HUES6 (cell line): ENCODE measurements at regions not wholly inside any gene's neighbourhood (a gene's known extent, or its start where the extent isn't known, plus 50 kb on each side); places are given as distances from the start of the nearest gene placed in this dataset.

Experiments used
- H3K27ac ChIP-seq: 2 replicates; pipeline ENCODE4 v1.7.0; 2013; ENCODE audit warnings: low read depth, mild to moderate bottlenecking, low read length, inconsistent platforms
- H3K27me3 ChIP-seq: 2 replicates; pipeline ENCODE4 v1.6.1; 2013; ENCODE audit warnings: low read length; ENCODE audit not compliant: control insufficient read depth, insufficient read depth
- H3K36me3 ChIP-seq: 2 replicates; pipeline ENCODE4 v1.6.1; 2013; ENCODE audit warnings: low read length; ENCODE audit not compliant: control insufficient read depth, insufficient read depth
- H3K4me1 ChIP-seq: 2 replicates; pipeline ENCODE4 v1.6.1; 2013; ENCODE audit warnings: low read length; ENCODE audit not compliant: control insufficient read depth, insufficient read depth
- H3K4me3 ChIP-seq: 2 replicates; pipeline ENCODE4 v1.5.1; 2013; ENCODE audit warnings: low read depth, low read length
- H3K9ac ChIP-seq: one replicate; pipeline ENCODE4 v1.6.1; 2013; ENCODE audit warnings: mild to moderate bottlenecking, low read length
- H3K9me3 ChIP-seq: 2 replicates; pipeline ENCODE4 v1.6.1; 2013; ENCODE audit warnings: low read depth, low read length; ENCODE audit not compliant: control insufficient read depth, insufficient read depth

DNA sequence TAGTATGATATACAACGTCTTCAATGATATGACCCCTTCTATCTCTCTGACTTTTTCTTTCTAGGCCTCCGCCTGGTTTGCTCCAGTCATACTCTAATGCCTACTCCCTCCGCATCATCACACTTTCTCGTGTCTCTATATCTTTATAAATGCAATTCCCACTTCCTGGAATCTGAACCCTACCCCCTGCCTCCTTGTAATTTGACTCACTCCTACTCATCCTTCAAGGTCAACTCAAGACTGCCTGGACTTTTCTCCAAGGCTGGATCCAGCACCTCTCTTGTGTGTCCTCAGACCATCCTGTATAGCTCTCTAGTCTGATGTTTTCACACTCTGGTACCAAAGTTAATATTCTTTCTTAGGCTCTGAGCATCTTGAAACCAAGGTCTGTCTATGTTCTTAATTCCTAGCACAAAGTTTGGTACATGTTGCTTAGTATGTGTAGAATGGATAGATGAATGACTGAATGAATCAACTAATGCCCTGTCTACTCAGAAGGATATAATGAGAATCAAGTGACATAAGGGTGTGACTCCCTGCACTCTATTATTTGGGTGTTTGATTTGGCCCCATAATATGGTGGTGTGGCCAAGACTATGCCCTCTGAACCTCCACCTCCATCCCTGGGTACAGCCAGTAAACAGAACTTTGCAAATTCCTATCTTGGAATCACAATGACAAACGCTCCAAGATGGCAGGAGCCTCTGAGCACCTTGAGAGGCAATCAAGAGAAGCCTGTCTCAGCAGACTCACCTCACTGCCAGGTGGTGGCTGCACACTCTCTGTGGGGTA is 74.3 kb upstream of the SERP2 start:
- no peak overlapping the region for H3K27ac ChIP-seq
- peaks cover 9% of the 10 kb centered on the region; the same call in 1 of the 2 replicates for H3K27me3 ChIP-seq
- no peaks in the 10 kb centered on the region for H3K4me1 ChIP-seq
- H3K9me3 ChIP-seq: no peaks in the 10 kb centered on the region
- H3K4me3 ChIP-seq: no peak overlapping the region
- H3K9ac ChIP-seq: no peak overlapping the region
- H3K36me3 ChIP-seq: no peaks in the 10 kb centered on the region

DNA sequence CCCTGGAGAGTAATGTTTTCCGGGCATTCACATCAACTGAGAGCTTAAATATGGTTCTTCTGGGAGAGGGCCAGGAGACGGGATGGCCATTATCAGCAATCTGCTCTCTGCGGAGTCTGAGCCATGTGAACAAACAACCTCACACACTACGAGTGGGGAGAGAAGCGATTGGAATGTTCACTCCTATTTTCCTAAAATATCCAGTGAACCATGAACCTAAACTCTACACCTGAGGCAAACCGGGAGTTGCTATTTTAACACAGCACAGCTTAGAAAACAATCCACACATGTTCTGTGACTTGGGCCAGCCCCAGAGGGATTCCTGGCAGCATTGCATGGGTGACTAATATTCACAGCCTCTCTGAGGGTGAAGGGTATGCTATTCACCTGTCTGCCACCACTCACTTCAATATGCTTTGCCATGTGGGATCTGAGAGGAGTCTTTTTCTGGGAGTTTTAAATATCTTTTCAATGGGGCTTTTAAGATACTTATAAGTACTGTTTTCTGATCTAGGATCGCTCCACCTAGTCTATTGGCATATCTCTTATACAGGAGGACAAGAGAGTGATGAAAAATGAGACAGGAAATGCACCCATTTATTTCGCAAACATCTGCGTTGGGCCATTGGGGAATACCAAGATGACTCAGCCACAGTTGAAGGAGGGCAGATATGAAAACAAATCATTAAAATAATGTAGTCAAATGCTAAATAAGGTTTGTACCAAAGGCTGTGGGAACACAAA is 72.6 kb upstream of the SERP2 start:
- H3K9me3 ChIP-seq: no peaks in the 10 kb centered on the region
- H3K9ac ChIP-seq: no peak overlapping the region
- no peak overlapping the region for H3K4me3 ChIP-seq
- H3K4me1 ChIP-seq: peaks cover 16% of the 10 kb centered on the region
- H3K27ac ChIP-seq: no peak overlapping the region
- peaks cover 21% of the 10 kb centered on the region for H3K27me3 ChIP-seq
- H3K36me3 ChIP-seq: no peaks in the 10 kb centered on the region

- no peaks in the 10 kb centered on the region for H3K9me3 ChIP-seq
- no peaks in the 10 kb centered on the region for H3K36me3 ChIP-seq
- no peak overlapping the region for H3K9ac ChIP-seq
- H3K27me3 ChIP-seq: peaks cover 23% of the 10 kb centered on the region
- no peak overlapping the region for H3K4me3 ChIP-seq
- no peak overlapping the region for H3K27ac ChIP-seq
- H3K4me1 ChIP-seq: peaks cover 21% of the 10 kb centered on the region
Measured at GRCh38 chr13:44301639-44302015, 72.0 kb upstream of the SERP2 start.

DNA sequence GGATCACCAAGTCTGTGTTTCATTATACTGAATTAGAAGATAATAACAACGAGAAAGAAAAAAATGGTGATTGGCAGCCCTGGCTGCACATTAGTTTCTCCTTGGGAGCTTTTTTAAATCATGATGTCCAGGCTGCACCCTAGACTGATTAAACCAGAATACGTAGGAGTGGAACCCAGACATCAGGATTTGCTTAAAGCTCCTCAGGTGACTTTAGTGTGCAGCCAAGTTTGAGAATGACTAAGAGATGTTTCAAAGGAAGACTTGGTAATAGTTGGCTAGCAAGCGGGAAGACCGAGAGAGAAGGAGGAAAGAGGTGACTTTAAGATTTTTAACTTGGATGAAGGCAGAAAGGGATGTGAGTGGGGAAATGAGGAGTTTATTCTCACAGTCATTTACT is 71.4 kb upstream of the SERP2 start:
- Histone ChIP-seq H3K27ac (no peak overlapping the region), H3K36me3 (no peaks in the 10 kb centered on the region), H3K27me3 (peaks cover 23% of the 10 kb centered on the region), H3K4me1 (peaks cover 25% of the 10 kb centered on the region), H3K9me3 (no peaks in the 10 kb centered on the region), H3K4me3 (no peak overlapping the region), H3K9ac (no peak overlapping the region)

DNA sequence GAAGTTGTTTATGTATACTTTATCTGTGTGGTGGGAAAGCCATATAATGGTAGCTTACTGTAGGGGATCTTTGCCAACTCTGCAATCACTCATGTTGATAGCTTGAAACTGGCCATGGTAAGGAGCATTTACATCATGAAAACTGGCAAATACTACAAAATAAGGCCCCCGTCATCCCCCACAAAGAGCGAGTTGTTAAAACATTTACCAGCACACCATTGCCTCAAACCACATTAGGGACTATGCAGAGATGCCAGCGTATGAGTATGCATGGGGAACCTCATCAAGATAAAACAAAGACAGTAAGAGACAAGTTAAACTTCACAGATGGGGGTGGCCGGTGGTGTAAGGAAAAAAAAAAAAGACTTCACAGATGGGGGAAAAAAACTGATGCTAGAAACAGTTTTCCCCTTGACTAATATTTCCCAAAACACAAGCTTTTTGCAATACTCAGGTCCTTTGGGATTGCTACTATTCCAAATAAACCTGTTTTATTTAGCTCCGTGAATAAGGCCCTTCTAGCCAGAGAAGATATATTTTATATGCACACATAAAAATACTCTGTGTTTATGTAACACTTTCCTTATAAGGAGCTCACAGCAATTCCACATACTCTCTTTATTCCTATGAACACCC is 70.6 kb upstream of the SERP2 start:
- peaks cover 31% of the 10 kb centered on the region for H3K27me3 ChIP-seq
- H3K9me3 ChIP-seq: no peaks in the 10 kb centered on the region
- no peak overlapping the region for H3K4me3 ChIP-seq
- no peak overlapping the region for H3K9ac ChIP-seq
- no peaks in the 10 kb centered on the region for H3K36me3 ChIP-seq
- H3K4me1 ChIP-seq: peaks cover 27% of the 10 kb centered on the region
- H3K27ac ChIP-seq: no peak overlapping the region

DNA sequence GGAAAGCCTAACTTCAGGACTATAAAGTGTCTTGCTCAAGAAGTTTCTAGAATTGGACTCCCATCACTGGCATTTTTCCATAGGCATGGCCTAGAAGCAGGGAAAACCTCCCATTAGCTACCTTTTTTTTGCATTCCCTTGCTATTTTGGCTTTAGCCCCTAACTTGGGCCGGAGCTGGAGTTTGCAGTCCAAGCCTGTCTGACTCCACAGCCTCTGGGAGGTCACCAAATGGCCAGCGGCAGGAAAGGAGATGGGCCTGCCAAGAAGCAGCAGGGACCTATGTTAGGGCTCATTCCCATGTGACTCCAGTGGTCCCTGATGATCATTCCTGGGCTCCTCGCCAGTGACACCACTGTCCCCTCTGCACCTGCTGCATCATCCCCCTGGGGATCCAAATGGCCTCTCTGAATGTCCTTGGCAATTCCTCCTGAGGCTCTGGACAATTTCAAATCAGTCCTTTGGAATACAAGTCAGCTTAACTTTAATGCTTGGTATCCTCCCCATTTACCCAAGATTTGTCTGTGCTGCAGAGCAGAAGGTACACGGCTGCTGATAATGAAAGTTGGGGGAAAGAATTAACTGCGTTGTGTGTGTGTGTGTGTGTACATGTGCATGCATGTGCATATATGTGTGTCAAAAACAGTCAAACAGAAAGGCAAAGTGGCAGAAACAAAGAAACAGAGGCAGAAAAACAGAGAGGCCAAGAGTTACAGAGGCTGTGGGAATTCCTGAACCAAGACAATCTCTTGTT is 69.8 kb upstream of the SERP2 start:
- Histone ChIP-seq H3K4me1 (peaks cover 27% of the 10 kb centered on the region), H3K4me3 (no peak overlapping the region)

DNA sequence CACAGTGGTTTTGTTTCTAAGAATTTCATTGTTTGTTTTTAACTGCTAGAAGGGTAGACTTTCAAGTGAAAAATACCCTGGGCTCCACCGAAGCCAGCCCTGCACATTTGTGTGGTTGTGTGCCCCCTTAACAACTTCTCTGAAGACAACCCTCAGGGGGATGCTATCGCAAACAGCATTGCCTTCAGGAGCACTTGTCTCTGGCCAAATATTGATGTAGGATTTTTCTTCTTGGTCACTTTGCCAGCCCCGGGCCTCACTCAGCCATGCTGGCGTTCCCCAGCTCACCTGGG is 69.2 kb upstream of the SERP2 start:
- Histone ChIP-seq H3K27ac (no peak overlapping the region), H3K27me3 (peaks cover 45% of the 10 kb centered on the region), H3K4me1 (peaks cover 27% of the 10 kb centered on the region)

More for the DNA sequence above, 69.8 kb upstream of the SERP2 start:
- no peaks in the 10 kb centered on the region for H3K36me3 ChIP-seq
- H3K9me3 ChIP-seq: no peaks in the 10 kb centered on the region
- no peak overlapping the region for H3K27ac ChIP-seq
- no peak overlapping the region for H3K9ac ChIP-seq
- peaks cover 39% of the 10 kb centered on the region for H3K27me3 ChIP-seq

GRCh38 chr13:44305286-44305685 is 68.3 kb upstream of the SERP2 start:
- Histone ChIP-seq H3K27ac (no peak overlapping the region), H3K36me3 (no peaks in the 10 kb centered on the region), H3K27me3 (peaks cover 54% of the 10 kb centered on the region), H3K4me3 (peak overlapping the region; percentile 39; the same call in 1 of the 2 replicates), H3K9me3 (no peaks in the 10 kb centered on the region), H3K9ac (no peak overlapping the region), H3K4me1 (peaks cover 27% of the 10 kb centered on the region)

More for the DNA sequence above, 69.2 kb upstream of the SERP2 start:
- Histone ChIP-seq H3K4me3 (no peak overlapping the region), H3K36me3 (no peaks in the 10 kb centered on the region), H3K9me3 (no peaks in the 10 kb centered on the region), H3K9ac (no peak overlapping the region)

DNA sequence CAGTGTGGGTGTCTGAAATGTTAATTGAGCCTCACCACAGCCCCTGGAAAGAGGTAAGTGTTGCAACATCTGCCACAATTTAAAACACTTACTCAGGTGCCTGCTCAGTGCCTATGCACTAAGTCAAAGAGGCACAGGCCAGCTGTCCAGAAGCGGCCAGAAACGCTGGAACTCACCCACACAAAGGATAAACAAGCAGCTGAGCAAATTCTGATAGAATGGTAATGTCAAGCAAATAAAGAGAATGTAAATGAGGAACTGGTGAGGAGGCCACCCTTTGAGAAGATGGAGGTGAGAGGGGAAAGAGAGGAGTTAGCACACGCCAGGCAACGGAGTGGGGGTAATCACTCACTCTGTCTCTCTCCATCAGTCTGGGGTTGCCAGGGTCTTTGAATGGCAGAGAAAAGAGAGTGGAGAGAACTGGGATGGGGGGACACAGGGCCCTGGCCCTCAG is 67.7 kb upstream of the SERP2 start:
- Histone ChIP-seq H3K27ac (no peak overlapping the region), H3K9ac (peak overlapping the region; percentile 7), H3K4me1 (peaks cover 27% of the 10 kb centered on the region), H3K27me3 (peaks cover 59% of the 10 kb centered on the region), H3K9me3 (no peaks in the 10 kb centered on the region), H3K36me3 (no peaks in the 10 kb centered on the region), H3K4me3 (peak overlapping the region; percentile 39)

DNA sequence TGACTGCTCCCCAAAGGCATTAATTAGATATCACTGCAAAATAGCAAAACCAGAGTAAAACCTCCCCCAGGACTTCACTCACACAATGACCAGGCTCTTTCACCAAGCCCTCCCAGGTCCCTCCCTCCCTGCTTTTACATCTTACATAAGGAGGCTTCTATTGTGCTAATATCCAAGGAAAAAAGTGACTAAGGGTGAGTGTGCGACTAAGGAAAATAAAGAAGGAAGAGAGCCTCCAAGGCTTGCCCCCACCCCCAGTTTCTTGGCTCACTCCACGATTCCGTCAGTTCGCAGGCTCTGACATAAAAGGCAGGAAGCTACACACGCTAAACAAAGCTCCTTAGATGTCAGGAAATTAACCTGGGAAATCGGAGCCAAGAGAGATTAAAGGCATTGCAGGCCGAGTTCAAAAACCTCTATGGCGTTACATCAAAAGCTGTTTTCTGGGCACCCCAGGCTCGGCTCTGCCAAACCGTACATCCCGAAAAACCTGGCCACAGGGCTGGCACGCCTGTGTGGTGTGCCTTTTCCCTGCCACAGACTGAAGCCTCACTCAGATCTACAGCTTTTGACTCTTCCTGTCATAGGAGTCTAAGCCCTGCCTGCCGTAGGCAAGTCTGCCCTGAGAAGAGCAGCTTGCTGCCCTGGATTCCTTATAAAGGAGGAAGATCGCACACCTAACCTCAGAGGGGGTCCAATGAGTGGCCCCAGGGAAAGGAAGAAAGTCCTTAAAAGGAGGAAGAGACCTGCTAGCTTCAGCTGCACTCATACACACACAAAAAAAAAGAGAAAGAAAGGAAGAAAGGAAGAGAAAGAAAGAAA is 67.0 kb upstream of the SERP2 start:
- H3K27ac ChIP-seq: no peak overlapping the region
- H3K27me3 ChIP-seq: peaks cover 62% of the 10 kb centered on the region
- H3K4me3 ChIP-seq: peak overlapping the region; percentile 39
- peak overlapping the region; percentile 7 for H3K9ac ChIP-seq
- H3K9me3 ChIP-seq: no peaks in the 10 kb centered on the region
- H3K36me3 ChIP-seq: no peaks in the 10 kb centered on the region
- peaks cover 27% of the 10 kb centered on the region for H3K4me1 ChIP-seq
